ENCODE measurements at regions not wholly inside any gene's neighbourhood (a gene's known extent, or its start where the extent isn't known, plus 50 kb on each side); places are given as distances from the start of the nearest gene placed in this dataset.
"Not testable (repeated sequence)": the region's sequence is repeated elsewhere in the genome, so short reads cannot be mapped to it uniquely, and the experiment has no call there.

DNA sequence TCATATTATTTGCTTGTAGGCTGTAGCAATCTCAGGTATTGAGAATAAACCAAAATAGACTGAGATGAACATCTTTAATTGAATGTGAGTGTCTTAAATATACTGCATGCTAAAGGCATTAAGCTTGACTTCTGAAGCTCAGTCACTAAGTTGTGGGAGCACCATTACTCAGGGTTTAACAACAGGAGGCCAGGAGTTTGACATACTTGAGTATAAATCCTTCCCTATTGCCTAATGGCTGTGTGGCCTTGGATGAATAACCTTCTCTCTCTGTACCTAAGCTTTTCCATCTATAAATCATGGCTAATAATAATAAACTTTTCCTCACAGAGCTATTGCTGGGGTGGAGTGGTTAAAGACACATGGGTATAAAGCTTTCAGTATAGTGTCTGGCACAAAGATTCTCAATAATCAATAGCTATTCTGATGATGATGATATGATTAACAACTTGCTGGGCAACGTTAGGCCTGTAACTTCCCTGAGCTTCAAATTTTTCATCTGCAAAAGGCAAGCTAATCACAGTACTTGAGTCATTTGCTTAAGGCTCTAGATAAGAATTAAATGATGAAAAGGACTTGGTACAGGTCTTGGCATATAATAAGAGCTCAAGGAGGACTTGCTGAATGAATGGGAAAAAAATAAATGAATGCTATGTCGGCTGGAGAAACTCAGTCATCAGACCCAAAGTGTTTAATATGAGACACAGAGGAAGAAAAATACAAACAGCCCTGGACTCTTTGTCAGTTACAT is 174.0 kb upstream of the IL12B start:
- no peak for DNase-seq

DNA sequence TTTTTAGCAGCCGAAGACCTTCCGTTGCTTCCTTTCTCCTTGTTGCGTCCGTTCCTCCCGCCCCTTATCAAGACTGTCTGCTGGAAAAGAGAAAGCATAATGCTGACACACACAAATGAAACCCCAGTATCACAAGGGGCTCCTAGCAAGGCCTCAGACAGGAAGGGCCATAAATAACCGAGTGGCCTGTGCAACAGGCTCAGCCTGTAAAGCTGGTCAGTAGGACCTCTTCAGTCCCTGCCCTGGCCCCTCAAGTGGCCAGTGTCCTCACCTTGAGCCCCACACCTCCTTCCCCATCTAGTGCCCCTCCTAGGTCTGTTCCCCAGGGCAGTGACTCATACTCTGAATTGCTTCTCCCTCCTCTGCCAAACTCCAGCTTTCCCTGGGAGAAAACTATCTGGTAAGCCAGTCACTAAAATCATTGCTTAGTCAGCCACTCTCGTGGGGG is 174.6 kb upstream of the IL12B start:
- DNase-seq = no peak

DNA sequence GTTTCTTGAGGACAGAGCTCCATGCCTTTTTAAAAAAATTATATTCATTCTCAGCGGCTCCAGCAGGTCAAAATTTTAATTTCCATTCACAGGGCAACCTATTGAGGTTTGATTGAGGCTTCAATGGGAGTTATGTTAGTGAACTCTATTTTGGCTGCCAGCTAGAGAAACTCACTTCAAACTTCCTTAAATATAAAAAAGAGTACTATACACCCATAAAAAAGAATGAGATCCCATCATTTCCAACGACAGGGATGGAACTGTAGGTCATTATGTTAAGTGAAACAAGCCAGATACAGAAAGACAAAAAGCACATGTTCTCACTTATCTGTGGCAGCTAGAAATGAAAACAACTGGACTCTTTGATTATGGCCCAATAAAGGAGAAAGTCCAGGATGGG is 176.8 kb upstream of the IL12B start:
- no peak for DNase-seq

DNA sequence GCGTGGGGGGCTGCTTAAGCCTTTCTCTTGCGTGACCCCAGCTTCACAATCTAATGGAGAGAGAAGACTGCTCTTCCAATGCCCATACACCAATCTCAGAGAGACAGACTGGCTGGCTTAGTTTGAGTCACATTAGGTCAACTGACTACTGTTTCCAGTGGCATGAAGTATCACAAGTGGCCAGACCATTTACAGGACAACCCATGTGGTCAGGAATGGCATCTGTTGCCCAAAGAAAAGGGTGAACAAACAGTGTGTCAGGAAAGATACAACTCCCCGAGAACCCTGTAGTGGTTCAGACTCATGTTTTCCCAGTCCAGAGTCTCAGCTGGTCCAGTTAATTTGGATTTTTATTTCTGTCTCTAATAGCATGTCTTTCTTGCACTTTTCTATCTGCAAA is 177.4 kb upstream of the IL12B start:
- no peak for DNase-seq

DNA sequence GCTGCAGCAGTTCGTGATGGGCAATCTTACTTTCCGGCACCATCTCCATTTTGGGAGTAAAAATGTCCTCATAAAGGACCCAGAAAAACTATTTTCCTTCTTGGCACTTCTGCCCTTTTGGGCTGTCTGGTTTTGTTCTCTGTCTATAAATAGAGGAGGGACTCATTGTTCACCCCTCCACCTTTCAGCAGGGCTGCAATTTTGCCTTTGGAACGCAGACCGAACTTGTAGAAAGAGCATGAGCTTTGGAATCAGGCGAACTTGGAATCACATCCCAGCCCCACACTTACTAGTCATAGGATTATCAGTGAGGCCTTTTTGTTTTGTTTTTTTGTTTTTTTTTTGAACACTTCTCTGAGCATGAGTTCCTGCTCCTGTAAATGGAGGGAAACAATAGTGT is 178.1 kb upstream of the IL12B start:
- no peak for DNase-seq

DNA sequence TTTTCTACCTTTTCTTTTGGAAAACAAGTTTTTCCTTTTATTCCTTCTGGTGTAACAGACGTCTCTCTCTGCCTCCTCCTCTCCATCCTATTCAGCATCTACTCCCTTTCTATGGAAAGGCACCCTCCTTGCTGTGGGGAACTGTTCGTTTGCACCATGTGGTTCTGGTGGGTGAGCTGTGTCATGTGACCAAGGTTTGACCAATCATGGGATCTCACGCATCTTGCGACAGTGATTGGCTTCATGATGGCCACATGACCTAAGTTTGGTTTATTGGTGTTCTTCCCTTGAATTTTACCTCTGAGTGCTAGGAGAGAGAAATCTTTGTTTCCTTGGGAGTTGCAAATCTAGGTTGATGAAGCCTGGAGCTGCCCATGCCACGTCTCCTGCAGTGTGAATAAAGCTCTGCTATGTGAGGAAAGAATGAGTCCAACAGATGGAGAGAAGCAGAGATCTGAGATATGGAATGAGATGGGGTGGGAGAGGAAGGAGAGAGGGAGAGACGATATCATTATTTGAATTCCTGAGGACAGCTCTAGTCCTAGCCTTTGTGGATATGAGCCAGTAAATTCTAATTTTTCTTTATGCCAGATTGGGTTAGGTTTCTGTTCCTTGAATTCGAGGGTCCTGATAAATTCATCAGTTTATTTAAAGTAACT is 178.8 kb upstream of the IL12B start:
- no peak for DNase-seq

DNA sequence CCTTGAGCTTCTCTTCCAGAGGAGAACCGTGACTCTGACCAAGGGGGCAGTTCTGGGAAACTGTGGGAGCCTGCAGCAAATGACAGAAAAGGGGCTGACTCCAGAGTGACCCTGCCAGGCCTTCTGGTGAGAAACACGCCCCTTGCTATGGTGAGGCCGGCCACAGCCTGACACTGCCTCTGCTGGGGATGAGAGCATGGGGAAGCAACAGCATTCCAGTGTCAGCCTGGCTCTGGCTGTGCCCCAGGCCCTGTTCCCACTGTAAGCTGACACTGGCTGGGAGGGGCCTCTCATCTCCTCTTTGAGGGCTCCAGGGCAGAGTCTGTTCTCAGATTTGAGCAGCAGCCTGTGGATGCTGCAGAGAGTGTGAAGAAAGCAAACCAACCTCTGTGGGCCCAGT is 180.0 kb upstream of the IL12B start:
- DNase-seq = no peak

DNA sequence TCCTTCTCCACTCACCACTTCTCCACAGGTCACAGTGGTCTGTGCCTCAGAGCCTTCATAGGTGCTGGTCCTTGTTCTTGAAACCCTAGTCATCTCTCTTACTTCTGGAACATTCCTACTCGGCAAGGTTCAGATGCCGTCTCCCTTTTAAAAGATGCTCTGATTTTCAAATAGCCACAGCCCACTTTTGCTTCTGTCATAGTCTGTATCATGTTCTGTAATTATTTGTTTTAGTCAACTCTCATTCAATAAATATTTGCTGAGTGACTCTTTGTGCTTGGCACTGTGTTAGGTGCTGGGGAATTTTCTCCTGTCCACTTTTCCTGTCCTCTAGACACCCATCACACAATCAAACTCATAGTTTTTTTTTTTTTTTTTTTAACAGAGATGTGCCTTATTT is 181.3 kb upstream of the IL12B start:
- no peak for DNase-seq

DNA sequence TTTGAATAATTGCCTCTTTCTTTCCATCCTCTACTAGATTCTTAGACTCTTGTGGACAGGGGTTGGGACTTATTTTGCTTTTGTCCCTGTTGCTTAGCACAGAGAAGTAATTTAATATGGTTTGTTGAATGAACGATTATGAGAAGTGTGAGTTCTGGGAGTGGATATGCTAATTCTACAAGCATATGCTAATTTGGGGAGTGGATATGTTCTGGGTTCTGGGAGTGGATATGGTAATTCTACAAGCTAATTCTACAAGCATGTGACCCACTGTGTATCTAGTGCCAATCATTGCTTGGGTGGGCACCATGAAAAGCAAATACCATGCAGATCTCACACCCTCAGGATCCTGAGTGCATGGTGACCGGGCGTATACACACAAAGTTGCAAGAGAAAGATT is 181.8 kb upstream of the IL12B start:
- DNase-seq = no peak

DNA sequence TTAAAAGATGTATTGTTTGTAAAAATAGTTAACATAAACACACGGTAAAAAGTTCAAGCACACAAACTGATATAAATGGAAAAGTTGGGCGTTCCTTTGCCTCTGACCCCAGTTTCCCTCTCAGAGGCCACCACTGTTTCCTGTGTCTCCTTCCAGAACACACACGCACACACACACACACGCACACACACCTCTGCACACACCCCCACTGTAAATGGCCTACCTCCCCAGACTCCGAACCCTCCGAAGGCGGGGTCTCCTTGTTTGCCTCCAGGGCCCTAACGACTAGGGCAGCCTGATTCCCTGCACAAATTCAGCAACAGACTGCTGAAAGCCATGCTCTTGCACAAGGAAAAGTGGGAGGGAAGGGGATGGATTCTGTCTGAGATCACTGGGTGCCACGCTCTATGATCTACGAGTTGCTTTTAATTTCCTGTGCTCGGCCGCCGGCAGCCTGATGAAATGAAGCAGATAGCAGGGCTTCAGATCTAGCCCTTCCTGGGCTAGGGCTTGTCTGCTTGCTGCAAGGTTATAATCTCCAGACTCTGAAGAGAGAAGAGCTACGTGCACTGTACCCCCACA is 184.0 kb upstream of the IL12B start:
- no peak for DNase-seq

DNA sequence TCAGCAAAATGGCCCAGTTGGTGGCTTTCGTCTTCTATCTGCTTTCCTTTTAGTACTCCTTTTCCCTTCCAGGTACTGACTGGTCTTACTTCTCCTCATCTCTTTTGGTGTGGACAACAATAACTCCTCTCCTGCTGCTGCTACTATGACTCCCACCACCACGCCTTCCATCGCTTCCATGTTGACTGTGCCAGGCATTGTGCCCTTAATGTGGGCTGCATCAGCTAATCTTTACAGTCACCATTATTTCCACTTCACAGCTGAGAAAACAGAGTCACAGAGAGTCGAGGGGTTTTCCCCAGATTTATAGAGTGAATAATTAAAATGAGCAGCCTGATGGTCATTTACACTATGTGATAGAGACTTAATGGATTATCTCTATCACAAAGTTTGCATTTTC is 184.9 kb upstream of the IL12B start:
- DNase-seq = peak in 1 of 2 experiments; percentile 1

DNA sequence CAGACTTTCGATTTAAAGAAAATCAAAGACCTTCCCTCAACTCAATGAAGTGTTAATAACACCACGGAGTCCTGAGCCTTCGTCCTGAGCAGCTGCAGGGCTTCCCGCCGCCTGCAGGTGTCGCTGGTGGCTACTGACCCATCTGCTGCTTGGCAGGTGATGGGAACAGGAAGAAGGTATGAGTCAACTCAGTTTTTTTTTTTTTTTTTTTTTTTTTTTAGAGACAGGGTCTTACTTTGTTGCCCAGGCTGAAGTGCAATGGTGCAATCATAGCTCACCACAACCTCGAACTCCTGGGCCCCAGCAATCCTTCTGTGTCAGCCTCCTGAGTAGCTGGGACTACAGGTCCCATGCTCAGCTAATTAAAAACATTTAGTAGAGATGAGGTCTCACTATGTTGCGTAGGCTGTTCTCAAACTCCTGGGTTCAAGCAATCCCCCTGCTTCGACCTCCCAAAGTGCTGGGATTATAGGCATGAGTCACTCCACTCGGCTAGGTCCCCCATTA is 185.7 kb upstream of the IL12B start:
- peak; percentile 69 to 78 for DNase-seq

DNA sequence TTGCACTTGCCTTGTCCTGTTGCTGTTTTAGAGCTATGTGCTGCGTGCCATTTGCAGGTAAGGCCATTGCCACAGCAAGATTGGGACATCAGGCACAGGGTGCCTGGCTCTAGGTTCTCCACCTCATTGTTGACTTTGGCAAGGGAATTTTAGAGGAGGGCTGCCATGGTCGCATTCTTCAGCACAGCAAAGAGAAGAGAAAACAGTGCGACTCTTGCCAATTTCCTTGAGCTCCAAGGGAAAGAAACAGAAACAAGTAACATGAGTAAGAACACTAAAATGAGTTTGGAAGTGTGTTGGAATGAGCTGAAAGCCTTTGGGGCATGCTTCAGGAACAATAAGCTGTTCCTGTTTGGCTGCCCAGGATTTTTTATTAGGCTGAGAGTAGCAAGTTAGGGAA is 188.1 kb upstream of the IL12B start:
- no peak for DNase-seq

DNA sequence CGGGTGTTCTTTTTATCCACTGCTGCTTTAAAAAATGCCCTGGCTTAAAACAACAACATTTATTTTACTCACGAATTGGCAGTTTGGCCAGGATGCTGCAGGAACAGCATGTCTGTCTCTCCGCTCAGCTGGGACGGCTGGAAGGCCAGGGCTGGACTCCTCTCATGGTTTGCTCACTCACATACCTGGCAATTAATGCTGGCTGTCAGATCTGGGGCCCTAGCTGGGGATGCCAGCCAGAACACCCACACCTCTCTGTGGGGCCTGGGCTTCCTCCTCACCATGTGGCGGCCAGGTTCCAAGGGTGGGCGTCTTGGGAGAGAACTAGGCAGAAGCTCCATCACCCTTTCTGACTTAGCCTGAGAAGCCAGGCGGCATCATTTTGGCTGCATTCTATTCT is 189.1 kb upstream of the IL12B start:
- DNase-seq = no peak

DNA sequence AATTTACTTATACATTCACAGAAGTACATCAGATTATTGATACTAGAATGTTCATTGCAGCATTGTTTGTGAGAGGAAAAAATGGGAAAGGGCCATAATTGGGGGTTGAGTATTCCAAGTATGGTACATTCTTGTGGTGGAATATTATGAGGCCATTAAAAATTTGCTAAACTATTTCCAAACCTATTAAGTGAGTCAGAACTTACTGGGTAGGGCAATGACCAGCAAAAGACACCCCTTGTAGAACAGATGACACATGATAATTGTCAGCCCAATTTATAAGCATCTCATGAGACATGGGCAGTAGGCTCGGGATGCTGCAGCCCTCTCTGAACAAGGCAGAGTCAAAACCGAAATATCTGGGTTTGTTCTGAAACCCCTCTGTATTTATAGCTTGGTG is 192.6 kb upstream of the IL12B start:
- DNase-seq = no peak

DNA sequence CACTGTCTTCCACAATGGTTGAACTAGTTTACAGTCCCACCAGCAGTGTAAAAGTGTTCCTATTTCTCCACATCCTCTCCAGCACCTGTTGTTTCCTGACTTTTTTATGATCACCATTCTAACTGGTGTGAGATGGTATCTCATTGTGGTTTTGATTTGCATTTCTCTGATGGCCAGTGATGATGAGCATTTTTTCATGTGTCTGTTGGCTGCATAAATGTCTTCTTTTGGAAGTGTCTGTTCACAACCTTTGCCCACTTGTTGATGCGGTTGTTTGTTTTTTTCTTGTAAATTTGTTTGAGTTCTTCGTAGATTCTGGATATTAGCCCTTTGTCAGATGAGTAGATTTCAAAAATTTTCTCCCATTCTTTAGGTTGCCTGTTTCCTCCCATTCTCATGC is 194.0 kb upstream of the IL12B start:
- DNase-seq = not testable (repeated sequence)

DNA sequence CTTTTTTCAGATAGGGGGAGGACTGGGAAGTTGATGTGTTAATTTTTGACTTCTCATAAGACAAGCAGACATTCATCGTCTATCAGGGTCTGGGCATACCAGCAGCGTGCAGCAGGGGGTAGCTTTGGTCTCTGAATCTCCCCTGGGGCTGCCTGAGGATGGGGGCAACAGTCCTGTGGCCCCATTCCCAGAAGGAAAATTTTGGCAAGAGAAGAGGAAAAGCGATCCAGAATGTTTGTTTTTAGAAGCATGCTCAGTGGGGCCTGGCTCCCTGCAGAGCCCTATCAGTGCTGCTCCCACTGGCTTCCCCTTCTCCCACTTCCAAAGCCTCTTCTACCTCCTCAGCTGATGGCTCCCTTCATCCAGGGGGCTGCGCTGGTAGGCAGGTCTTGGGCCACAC is 194.8 kb upstream of the IL12B start:
- no peak for DNase-seq

DNA sequence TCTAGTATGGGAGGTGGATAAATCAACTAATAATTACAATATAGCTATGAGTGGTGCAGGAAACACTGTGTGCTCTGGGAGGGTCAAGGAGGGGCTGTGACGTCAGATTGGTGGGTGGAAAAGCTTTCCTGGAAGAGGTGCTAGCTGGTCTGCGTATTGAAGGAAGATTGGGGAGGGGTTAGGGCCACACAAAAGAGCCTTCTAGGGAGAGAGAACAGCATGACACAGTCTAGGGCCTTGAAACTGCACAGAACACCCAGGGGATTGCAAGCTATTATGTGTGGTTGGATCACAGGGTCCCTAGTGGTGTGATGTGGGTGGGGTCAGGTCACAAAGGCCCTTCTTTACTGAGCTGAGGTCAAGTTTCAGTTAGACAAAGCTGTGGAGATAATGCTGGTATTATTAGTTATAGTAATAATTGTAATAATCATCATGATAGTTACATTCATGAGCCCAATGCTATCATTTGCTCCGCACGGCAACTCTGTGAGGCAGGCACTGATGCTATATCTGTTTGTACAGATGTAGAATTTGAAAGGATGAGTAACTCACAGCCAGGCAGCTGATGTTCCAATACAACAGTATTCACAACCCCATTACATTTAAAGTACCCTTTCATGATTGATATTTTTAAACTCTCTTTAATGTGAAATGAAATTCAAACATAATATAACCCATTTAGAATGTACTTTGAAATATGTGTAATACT is 197.4 kb upstream of the IL12B start:
- no peak for DNase-seq

DNA sequence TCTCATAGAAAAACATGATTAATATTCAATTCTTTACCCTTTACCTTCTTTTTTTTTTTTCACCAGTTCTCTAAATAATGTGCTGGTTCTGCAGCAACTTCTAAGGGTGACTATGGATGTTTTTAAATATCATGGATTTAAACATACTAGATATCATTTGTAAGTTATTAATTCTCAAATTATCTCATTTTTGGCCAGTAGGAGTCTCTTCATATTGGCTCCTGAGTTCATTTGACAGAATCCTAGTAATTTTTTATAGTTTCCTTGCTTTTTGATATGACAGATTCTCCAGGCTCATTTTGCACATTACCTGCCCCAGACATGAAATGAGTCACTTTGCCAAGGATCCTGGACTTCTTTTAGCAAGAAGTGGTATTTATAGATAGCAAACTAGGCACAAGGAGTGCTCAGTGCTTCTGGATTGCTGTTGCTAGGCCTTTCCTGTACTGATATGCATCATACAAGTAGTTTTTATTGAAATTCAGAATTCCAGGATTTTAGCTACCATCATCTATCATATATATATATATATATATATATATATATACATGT is 201.3 kb upstream of the IL12B start:
- DNase-seq = no peak

DNA sequence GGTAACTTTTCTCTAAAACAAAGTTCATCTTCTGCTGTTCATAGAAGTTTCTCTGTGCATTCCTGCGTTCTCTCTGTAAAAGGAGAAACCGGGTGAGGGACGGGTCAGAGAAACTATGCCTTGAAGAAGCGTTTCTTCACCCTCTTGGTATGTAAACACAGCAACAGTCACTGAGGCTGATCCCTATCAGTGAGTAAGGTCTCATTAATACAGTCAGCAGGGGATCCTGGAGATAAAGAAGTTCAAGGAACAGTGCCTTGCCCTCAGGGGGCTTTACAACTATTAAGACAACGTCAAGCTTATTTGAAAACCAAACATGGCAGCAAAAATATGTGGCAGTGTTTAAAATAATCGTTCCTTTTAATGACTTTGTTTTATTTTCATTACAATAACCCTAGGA is 202.9 kb upstream of the IL12B start:
- no peak for DNase-seq

DNA sequence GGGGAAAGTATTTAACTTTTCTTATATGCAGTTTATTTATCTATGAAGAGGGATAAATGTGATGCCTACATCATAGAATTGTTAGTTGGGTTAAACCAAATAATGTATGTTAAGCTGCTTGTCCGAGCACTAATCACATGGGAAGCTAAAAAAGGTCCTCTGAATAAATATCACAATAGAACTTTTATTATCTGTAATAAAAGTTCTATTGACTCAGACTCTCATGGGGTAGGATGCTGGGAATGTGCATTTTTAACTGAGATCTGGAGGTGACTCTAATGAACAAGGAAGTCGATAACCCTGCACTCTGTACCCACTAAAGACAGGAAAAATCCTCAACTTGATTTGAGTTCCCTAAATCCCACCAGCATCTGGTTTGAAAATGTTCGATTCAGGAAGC is 205.9 kb upstream of the IL12B start:
- DNase-seq = no peak

DNA sequence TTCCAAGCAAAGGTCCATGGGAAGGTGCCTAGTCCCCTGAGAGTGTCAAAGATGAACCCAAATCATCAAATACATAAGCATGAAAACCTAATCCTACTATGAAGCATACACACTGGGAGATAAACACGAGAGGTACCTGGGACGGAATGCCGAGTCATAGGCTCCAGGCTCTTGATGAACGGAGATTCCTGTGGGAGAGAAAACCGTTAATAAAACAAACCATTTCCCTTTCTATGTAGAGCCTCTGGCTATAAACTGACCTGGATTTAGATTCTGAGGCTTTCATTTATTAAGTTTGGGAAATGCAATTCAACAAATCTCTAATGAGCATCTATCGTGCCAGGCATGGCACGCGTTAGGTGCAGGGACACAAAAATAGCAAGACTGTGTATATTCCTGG is 206.4 kb upstream of the IL12B start:
- DNase-seq = no peak

DNA sequence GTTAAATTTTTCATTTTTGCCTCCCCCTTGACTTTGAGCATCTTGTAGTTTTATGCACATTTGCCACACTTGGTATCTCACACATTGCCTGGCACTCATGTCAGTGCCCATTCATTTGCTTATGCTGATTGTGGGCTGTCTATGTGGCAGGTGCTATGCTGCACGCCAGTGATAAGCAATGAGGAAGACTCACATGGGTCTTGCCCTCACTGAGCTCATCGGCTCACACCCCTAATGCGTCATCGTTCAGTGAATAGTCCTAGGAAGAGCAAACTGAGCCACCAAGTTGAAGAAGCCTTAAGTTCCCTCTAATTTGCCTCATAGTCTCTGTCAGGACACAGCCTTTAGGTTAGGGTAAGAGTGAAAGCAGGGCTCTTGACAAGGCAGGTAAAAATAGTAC is 209.4 kb upstream of the IL12B start:
- no peak for DNase-seq

Data from activated CD4-positive, alpha-beta T cell treated with anti-CD3 and anti-CD28 coated beads, Interleukin-2, amount 50 U/mL, for 48 hours (primary cell).